Spleen (tissue), 7 donors: ENCODE measurements at regions not wholly inside any gene's neighbourhood (a gene's known extent, or its start where the extent isn't known, plus 50 kb on each side); places are given as distances from the start of the nearest gene placed in this dataset.

Source experiments
- POLR2A ChIP-seq, 3 donors: fragments of 450-650 bp; IDR thresholded peaks; one replicate each; pipeline ENCODE4 v1.5.1; 2017; ENCODE audit warnings: antibody characterized with exemption in 3 of 3, mild to moderate bottlenecking in 1 of 3
- TF ChIP-seq, protein P1 (sequence below), 11 experiments: fragments of 200-600 bp in 7 of 11; fragments of 450-650 bp in 4 of 11; sonication (generic) in 4 of 11; IDR thresholded peaks in 8 of 11; conservative IDR thresholded peaks in 3 of 11; 1 replicate in 7 of 11; 2 replicates in 4 of 11; pipeline versions ENCODE4 v1.4.0 to v1.8.0; 2016 to 2021; ENCODE audit warnings: antibody characterized with exemption in 11 of 11, inconsistent platforms in 4 of 11, mild to moderate bottlenecking in 1 of 11
- donor health status: DM: no; HTN: no; CAD: no; lungs with moderate emphysema.
- donor health status: DM: no; HTN: no; CAD: no.
- donor health status: DM: no; HTN: no; CAD: no.

DNA sequence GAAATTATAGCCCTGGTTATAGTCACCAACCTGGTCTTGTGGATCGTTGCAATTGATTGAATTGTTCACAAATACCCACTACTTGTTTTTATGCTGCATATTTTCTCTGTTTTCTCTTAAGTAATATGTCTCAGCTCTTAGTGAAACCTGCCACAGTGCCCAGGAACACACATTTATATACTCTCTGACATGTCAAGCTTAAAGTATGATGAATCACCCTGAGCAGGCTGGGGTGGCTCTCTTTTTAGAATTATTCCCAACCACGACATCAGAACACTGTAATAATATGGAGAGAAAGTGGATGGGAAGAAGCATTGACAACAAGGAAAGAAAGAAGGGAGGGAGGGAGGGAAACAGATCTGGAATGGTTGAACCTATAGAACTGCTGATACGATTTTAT, 72.8 kb upstream of the ZNF608 start:
- TF ChIP-seq, protein P1, sequence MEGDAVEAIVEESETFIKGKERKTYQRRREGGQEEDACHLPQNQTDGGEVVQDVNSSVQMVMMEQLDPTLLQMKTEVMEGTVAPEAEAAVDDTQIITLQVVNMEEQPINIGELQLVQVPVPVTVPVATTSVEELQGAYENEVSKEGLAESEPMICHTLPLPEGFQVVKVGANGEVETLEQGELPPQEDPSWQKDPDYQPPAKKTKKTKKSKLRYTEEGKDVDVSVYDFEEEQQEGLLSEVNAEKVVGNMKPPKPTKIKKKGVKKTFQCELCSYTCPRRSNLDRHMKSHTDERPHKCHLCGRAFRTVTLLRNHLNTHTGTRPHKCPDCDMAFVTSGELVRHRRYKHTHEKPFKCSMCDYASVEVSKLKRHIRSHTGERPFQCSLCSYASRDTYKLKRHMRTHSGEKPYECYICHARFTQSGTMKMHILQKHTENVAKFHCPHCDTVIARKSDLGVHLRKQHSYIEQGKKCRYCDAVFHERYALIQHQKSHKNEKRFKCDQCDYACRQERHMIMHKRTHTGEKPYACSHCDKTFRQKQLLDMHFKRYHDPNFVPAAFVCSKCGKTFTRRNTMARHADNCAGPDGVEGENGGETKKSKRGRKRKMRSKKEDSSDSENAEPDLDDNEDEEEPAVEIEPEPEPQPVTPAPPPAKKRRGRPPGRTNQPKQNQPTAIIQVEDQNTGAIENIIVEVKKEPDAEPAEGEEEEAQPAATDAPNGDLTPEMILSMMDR (IDR thresholded peaks at IDR 0.05 in 8 of 11, conservative IDR thresholded peaks at IDR 0.05 in 3 of 11): no peak
- no peak for TF ChIP-seq POLR2A (IDR thresholded peaks at IDR 0.05)
